ENCODE measurements at regions not wholly inside any gene's neighbourhood (a gene's known extent, or its start where the extent isn't known, plus 50 kb on each side); places are given as distances from the start of the nearest gene placed in this dataset.

DNA sequence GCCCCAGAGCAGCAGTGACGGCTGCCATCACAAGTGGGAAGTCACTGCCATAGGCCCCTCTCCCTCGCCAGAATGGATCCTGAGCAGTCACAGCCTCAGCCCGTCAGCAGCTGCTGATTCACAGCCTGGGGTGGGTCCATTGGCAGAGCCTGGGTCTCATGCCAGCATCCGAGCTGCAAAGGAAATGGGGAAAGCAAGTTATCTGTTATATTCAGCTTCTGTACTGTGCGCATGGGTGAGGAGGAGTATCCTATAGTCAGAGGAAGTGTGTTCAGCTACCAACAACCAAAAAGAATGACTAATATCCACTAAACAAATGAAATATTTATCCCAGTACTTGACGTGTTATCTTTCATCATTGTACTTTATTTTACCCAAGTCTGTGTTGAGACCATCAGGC lies 119.7 kb downstream of the RCN1 start:
- no peak for DNase-seq

DNA sequence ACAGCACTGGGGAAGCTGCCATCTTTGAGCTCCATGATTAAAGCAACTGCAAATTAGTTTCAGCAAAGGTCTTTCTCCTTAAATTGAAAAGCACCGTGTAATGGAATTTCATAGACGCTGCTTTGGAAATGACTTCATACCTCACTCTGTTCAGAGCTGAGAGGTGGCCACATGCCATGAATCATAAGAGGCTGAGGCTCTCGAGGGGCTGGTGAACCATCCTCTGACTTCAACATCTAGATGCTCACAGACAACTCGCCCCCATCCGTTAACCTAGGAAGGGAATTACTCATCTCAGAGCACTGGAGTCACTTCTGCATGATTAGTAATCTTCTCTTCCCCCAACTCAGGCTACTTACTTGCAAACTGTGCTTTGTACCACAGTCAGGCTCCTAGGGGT lies 122.3 kb downstream of the RCN1 start:
- DNase-seq, result peak; percentile 70

DNA sequence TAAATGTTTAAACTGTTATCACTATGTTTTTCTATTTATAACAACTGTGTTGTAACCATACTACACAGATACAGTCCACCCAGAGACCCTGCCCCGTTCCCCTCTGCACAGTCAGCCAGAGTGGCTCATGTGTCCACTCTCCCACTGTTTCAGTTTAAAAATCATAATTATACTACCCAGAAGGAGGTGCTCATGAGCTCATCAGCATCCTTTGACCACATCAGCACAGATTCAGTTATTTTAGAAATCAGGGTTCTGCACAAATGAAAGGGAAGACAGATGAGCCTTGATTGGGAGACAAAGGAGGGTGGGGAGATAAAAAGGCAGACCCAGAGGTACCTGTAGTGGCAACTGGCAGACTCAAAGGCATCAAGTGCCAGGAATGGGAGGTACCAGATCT lies 124.3 kb downstream of the RCN1 start:
- DNase-seq, result no peak

DNA sequence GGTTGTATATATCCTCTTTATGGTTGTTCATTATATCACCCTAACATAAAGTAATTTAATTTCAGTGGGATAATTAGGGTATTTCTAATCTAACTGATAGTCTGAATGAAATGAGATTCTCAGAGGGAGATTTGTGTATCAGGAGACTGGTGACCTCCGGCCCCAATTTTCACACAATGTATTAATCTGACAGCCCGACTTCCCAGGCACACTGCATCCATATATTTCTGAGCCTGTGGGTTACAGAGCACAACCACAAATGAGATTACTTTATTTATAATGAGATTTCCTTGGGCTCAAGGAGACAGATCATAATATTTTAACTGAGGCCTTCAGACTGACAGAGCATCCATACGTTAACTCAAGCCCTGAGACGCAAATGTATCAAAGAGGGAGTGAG lies 125.9 kb downstream of the RCN1 start:
- no peak for DNase-seq

DNA sequence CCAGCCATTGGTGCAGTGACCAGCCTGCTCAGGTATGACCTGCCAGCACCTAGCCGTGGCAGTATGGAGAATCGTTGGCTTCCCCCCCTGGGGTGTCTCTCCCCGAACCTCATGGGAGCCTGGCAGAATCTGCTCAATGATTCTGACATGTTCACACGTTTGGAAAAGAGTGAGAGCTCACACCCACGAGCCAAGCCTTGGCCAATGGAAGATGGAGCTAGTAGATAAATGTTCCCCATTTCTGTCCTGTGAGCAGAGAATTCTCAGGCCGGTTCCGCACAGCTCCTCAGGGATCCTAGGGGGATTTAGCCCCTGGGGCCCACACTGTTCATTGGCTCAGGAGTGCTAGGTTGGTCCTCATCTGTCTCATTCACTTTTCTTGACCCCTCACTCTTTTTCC lies 128.4 kb downstream of the RCN1 start:
- no peak for DNase-seq

DNA sequence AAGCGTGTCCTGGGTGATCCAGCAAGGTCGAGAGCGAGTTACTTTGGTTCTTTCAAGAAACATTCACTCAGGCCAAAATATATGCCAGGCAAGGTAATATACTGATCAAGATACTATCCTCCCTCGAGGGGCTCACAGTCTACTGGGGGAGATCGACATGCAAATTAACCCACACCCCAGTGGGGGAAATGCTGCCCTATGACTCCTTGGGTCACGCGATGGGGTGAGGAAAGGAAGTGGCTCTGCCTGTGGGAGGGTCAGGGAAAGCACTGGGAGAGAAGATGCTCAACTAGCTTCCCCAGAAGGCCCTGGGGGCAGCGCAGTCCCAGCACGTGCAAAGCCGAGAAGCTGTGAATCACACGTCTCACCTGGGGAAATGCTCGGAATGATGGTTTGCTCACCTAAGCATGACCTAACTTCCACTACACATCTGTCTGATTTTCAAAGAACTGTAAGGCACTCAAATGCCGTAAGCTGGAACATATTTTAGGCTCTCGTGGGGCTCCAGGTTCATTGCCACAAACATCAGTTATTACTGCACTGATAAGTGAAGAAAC lies 130.7 kb downstream of the RCN1 start:
- DNase-seq, result no peak

DNA sequence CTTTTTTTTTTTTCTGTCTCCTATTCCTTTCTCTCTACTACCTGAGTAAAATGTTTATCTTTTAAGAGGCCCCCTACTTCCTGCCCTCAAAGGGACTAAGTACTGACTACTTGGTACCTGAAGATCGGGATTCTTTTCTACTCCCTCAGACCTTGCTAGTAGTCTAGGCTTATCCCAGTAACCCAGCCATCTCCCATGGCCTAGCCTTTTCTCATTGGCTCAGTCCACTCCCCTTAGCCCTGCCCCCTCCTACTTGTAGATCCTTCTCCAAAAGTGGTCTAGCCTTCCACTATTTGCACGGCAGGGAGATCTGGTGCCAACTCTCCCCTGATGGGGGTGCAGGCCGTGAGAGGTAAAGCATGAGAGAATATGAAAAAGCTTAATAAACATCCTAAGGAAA lies 133.7 kb downstream of the RCN1 start:
- no peak for DNase-seq

DNA sequence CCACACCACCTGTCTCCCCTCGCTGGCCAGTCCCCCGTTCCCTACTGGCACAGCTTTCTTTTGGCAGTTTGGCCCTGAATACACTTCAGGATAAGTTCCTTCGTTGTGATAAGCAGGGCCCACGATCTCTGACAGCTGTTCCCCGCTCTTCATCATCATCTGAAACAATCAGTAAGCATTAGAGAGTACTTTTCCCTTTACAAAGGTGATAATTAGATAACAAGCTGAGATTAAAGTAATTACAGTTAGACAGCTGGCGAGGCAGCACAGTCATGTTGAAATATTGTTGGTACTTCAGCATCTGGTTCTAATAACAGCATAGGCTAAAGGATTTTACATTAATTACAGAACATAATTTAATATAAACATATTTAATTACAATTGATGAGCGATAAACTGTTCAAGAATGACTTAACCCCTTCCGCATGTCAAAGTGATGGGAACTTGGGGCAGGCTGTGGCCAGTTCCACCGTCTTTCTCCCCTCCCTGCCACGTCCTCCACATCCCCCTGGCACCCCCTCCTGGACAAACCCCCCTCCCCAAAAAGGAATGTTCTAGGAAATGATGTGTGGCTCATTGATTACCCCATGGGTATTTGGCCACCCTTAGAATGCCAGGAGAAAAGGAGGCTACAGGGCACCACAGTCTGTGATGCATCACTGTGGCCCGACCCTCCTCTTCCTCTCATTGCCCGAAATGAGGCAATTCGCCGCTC lies 134.9 kb downstream of the RCN1 start:
- no peak for DNase-seq

DNA sequence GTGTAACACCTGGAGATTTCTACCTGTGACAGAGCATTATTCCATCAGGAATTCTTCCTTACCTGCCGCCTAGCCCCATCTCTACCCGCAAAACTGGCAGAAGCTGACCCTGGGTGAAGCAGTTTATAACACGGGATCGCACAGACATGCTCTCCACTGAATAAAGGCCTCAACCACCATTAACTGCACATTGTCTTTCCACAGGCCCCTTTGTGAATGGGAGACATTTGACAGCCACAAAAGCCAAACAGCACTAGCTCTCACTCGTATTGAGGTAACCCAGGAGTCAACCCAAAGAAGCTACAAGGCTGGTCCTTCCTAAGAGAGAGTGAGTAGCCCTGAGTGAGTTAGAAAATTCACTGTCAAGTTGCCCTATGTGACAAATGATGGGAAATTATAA lies 135.6 kb downstream of the RCN1 start:
- DNase-seq, result no peak

DNA sequence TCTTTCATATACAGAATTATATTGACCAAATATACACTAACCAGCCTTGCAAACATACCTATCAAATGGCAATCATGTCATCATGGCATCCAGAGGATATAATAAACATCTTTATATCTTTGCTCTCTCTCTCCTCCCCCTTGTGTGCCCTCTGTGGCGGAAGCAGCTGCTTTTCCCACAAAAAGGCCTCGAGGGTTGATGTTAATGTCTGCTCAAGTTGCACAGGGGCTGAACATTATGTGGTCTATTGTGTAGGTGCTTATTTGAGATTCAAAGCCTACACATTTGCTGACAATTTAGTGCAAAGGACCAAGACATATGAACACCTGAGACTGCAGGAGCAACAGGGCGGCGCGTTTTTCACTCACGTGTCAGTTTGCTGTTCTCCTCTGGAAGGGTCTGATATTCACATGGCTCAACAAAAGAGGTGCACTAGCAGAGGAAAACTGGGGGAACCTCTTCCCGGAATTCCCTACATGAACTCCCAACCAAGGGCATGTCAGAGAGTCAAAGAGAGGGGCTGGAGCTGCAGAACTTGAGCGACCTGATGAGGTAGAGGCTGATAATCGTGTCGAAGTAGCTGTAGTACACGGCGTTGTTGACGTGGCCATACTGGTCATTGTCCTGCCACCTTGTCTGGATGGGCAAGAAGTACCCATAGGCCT lies 138.8 kb downstream of the RCN1 start:
- DNase-seq, result no peak

DNA sequence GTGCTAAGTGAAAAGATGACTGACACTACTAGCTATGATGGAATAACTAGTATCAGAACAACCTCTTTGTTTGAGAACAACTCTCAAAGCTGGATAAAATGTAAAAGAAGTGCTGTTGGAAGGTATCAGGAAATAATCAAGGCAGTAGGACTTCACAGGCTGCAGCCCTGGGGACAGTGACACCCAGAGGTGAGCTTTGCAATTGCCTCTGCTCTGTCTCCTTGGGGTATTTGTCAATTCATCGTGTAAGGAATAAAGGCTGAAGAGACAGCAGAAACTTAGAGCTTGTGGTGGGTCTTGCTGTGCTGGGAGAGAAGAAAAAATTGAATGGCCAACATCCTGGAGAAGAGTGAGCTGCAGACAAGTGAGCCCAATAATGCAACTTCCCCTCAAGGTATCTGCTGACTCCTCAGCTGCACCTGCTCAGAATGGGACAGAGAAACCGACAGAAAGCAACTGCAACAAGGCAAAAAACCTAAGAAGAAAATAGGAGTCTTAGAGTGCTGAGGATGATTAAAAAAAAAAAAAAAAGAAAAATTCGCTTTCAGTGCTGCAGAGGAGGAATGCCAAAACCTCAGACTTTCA lies 141.1 kb downstream of the RCN1 start:
- peak; percentile 26 for DNase-seq

DNA sequence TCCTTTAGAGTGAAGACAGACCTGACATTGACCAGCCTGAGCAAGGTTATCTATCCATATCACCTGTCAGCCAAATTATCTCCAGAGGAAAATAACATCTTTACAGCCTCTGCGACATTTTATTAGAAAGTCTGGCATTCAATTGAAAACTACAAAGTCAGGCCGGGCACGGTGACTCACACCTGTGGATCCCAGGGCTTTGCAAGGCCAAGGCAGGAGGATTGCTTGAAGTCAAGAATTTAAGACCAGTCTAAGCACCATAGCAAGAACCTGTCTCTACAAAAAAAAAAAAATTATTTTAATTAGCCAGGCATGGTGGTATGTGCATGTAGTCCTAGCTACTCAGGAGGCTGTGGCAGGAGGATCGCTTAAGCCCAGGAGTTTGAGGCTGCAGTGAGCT lies 141.6 kb downstream of the RCN1 start:
- no peak for DNase-seq

DNA sequence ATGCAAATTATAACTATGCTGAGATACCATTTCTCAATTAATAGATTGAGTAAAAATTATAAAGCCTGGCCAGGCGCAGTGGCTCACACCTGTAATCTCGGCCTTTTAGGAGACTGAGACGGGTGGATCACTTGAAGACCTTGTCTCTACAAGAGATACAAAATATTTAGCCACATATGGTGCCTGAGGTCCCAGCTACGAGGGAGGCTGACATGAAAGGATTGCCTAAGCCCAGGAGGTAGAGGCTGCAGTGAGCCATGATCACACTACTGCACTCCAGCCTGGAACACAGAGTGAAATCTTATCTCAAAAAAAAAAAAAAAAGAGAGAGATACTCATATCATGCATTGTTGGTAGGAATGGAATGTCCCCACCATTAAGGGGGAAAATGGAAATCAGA lies 142.4 kb downstream of the RCN1 start:
- DNase-seq, result no peak

DNA sequence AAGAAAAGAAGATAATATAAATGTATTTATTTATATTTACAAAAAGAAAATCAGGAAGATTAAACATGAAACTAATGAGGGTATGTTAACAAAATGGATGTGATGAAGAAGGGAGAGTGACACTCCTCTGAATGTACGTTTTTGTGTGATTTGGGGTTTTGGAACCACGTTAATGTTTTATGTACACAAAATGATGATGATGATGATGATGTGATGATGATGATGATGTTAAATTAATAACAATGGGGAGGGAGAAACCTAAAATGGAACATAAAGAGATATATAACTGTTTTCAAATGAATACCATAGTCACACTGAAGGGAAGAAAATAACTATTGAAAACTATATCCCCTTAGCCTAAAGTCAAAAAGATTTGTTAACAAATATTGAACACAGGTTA lies 143.1 kb downstream of the RCN1 start:
- DNase-seq, result no peak

DNA sequence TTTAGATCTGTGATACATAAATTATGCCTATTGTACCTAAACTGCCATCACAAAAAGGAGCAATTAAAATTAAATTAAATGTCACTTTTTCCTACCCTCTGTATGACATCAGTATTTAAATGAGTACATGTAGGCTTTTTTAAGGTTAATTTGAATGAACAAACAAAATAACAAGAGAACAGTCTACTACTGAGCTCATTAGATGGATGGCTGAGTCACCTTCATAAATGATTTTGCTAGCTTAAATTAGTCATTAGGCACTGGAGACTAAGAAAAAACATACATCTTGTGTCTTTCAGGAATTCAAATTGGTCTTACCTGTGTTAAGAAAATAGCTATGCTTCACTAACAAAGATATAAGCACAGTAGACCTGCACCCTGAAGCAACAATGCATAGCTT lies 153.6 kb downstream of the RCN1 start:
- DNase-seq, result no peak

DNA sequence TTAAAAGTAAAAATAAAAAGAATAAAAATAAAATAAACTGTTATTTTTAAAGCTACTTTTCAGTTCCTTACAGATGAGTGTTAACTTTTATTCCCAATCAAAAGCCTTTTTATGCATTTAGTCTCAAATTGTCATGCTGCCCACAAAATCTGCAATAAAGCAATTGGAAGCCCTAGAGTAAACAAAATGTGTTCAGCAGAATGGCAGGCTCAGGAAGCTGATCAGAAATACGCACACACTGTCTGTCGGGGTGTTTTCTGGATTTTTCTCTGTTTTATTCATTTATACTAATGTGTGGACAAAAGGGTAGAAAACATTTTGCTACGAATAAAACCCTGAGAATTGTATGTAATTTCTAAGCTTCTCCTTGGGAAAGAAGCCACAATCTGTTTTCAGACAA lies 162.8 kb downstream of the RCN1 start:
- no peak for DNase-seq

DNA sequence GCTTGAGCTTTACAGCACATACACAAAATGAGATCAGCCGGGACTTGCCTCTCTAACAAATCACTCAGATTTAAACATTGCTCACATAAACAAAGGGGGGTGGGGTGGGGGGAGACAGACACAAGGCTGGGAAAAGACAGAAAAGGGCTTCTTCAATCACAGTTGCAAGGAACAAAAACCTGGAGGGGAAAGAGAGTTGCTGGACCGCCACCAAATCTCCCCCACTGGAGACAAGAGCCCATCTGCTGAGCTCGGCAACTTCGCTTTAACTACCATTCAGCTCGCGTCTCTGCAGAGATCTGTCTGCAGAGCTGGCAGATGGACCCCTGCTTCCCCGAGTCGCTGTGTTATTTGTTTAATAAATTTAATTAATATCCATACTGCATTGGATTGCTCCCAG lies 165.0 kb downstream of the RCN1 start:
- DNase-seq, result no peak

DNA sequence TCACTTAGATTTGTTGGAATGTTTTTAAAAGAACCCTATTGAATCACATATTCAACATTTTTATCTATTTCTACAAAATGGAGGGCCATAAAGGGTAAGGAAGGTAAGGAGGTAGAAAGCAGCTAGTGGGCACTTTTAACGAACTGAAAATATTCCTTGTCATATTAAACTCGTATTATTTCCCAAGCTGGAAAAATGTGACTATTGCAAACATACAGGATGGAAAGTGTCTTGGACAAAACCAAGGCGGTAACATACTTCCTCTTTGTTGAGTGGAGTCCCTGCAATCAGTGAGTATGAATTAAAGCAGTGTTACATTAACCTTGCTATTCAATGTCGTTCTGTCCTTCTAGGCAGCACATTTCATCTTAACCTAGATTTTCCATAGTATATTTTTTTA lies 165.6 kb downstream of the RCN1 start:
- DNase-seq, result no peak

DNA sequence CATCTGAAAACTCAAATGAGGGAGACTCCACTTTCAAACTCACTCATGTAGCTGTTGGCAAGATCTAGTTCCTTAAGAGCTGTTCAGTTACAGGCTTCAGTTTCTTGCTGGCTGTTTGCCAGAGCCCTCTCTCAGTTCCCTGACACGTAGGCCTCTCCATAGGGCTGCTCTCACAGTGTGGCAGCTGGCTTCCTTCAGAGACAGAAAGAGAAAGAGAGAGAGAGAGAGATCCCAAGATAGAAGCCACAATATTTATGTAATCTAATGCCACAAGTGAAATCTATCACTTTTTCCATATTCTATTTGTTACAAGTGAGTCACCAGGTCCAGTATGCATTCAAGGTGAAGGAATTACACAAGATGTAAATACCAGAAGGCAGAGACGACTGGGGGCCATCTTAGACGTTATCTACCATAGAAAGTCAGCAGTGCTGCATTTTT lies 168.8 kb downstream of the RCN1 start:
- DNase-seq, result no peak

DNA sequence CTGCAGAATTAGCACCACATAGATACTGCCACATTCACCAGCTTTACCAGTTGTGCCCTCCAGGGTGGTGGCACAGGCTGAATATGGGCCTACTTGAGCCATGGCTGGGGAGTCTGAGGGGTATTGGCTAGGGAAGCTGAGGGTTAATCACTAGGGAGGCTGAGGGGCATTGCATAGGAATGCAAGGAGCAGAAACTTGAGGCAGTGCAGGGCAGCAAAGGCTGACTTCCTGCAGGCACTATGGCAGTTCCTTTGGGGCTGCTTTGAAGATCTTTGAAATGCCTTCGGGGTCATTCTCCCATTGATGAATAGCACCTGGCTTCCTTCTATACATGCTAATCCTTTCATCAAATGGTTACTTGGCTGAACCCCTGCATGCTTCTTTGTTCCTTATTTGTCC lies 171.5 kb downstream of the RCN1 start:
- DNase-seq, result no peak

DNA sequence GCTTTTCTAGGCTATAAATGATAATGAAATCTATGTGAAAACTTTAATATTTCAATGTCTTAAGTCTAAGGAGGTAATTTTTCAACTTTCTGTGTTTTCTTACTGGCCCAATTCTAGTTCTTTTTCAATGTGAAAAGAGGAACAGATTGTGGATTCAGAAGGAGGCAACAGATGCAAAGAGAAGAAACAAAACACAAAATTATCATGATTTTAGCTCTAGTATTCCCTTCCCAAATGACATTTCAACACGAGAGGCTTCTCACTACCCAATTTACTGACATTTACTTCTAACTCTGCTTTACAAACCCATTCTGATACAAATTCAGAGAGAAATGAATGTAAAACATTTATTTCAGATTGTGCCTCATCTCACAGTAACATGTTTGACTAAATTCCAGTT lies 169.4 kb downstream of the WT1 start:
- DNase-seq, result no peak

DNA sequence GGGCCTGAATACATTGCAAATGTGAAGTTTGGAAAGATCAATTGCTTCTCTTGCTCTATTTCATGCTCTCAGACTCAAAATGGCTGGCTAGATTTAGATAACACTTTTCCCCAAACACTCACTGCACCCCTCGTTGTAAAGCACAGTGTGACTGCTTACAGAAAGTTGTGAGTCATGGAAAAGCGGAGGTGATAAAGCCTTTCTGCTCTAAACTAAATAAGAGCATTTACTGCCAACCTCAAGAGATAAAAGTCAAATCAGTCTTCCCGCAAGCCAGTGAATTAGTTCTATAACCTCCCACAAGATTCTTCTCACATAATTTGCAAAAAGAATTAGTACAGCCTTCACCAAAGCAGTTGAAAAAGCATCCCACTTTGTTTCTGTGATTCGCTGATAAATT lies 168.7 kb downstream of the WT1 start:
- no peak for DNase-seq

DNA sequence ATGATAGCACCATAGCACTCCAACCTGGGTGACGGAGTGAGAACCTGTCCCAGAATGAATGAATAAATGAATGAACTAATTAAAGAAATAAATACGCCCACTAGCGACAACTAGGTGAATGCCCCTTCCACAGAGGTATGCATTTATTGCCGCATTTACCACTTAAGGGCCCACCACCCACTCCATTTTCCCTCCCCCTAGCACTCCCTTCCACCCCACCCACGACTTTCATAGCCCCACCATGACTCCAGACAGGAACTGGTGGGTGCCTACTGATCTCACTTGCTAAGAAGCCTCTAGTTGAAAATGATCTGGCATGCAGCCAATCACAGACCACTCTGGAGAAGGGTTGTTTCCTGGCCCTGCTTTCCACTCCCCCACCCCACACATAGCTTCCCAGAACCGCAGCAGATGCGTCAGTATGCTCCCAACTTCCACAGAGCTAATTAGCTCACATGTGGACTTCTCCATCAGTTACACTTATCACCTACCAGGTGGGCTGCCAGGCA lies 167.6 kb downstream of the WT1 start:
- no peak for DNase-seq

DNA sequence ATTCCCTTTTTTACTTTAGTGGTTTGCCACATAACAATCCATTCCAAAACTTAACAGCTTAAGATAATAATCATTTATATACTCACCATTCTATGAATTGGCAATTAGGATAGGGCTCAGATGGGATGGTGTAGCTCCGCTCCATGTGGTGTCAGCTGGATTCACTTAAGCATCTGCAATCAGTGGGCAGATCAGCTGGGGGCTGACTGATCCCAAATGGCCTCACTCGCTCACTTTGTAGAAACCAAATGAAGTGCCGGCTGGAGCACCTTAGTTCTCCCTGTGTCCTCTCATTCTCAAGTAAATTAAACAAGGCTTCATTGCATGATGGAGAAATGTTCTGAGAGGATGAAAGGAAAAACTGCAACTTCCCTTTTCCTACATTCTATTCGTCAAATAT lies 161.4 kb downstream of the WT1 start:
- DNase-seq, result no peak
